ENCODE measurements at regions not wholly inside any gene's neighbourhood (a gene's known extent, or its start where the extent isn't known, plus 50 kb on each side); places are given as distances from the start of the nearest gene placed in this dataset.

DNA sequence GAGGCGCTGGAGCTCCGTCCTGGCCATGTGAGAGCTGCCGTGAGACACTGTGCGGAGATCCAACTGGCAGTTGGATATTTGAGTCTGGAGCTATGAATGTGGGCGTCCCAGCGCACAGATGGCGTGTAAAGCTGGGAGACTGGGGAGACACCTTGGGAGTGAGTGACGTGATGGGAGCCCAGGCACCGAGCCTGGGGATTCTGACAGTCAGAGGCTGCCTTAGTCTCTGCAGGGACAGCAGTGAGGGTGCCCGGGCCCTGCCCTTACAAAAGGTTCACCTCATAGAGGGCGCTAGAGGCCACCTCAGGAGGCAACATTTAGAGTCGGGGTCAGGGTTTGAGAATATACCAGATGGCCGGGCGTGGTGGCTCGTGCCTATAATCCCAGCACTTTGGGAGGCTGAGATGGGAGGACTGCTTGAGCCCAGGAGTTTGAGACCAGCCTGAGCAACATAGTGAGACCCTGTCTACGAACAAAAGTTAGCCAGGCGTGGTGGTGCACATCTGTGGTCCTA is 194.1 kb upstream of the GSE1 start:
- Histone ChIP-seq H3K27ac (ENCODE audit: low read depth, low read length) (no peak overlapping the region), H3K9ac (ENCODE audit: extremely low read depth, low read length, poor library complexity, severe bottlenecking) (no peak overlapping the region), H3K9me3 (ENCODE audit: control insufficient read depth, low read length) (no peaks in the 10 kb centered on the region), H3K4me3 (ENCODE audit: low read length) (no peak overlapping the region), H3K36me3 (ENCODE audit: control insufficient read depth, insufficient read depth, low read length) (no peaks in the 10 kb centered on the region), H3K27me3 (ENCODE audit: control insufficient read depth, insufficient read depth, low read length, poor library complexity, severe bottlenecking) (no peaks in the 10 kb centered on the region), H3K4me1 (ENCODE audit: control insufficient read depth, insufficient read depth, low read length) (no peaks in the 10 kb centered on the region)
- H3K9me3 Mint-ChIP-seq: peaks cover 2% of the 10 kb centered on the region
- 90% methylated on average over 17 of the region's 17 CpGs for WGBS, 2 experiments (ENCODE audit: insufficient coverage in 1 of 2, insufficient read length in 1 of 2)
- H3K4me1 Mint-ChIP-seq: peaks cover 6% of the 10 kb centered on the region
- TF ChIP-seq, protein P1, sequence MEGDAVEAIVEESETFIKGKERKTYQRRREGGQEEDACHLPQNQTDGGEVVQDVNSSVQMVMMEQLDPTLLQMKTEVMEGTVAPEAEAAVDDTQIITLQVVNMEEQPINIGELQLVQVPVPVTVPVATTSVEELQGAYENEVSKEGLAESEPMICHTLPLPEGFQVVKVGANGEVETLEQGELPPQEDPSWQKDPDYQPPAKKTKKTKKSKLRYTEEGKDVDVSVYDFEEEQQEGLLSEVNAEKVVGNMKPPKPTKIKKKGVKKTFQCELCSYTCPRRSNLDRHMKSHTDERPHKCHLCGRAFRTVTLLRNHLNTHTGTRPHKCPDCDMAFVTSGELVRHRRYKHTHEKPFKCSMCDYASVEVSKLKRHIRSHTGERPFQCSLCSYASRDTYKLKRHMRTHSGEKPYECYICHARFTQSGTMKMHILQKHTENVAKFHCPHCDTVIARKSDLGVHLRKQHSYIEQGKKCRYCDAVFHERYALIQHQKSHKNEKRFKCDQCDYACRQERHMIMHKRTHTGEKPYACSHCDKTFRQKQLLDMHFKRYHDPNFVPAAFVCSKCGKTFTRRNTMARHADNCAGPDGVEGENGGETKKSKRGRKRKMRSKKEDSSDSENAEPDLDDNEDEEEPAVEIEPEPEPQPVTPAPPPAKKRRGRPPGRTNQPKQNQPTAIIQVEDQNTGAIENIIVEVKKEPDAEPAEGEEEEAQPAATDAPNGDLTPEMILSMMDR (conservative IDR thresholded peaks at IDR 0.05): peak; percentile 53
- no peaks in the 10 kb centered on the region for H3K36me3 Mint-ChIP-seq (ENCODE audit: low read depth)
- H3K27me3 Mint-ChIP-seq (ENCODE audit: insufficient read depth): no peaks in the 10 kb centered on the region
- DNase-seq: no peak
- no peak overlapping the region for H3K27ac Mint-ChIP-seq
- H3K4me3 Mint-ChIP-seq: no peak overlapping the region

DNA sequence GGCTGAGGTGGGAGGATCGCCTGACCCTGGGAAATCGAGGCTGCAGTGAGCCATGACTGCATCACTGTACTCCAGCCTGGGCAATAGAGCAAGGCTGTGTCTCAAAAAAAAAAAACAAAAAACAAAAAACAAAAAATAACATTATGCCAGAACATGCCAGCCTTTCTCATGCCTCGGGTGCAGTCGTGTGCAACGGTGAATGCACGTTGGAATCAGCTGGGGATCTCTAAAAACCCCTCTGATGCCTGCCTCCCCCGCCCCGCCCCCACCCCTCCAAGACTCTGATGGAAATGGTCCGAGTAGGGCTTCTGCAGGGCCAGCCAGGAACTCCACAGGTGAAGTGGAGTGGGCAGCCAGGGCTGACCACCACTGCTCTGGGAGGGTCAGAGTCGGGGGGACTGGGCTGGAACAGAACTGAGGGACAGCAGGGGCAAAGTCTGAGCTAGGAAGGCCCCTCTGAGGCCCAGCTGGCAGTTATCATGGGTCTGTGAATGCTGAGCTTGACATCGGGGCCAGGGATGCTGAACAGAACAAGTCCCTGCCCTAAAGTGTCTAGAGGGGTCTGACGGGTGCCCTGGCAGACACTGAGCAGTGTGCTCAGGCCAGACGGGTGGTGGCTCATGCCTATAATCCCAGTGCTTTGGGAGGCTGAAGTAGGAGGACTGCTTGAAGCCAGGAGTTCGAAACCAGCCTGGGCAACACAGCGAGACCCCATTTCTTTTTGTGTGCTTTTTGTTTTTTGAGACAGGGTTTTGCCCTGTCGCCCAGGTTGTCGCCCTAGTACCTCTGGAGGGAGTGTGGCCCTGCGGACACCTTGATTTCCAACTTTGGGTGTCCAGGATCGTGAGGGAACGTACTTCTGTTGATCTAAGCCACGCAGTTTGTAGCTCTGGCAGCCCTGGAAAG is 193.4 kb upstream of the GSE1 start:
- Mint-ChIP-seq H3K27ac (no peak overlapping the region), H3K36me3 (ENCODE audit: low read depth) (no peaks in the 10 kb centered on the region), H3K9me3 (no peaks in the 10 kb centered on the region), H3K27me3 (ENCODE audit: insufficient read depth) (no peaks in the 10 kb centered on the region), H3K4me1 (peaks cover 6% of the 10 kb centered on the region), H3K4me3 (no peak overlapping the region)
- no peak for DNase-seq
- Histone ChIP-seq H3K4me3 (ENCODE audit: low read length) (no peak overlapping the region), H3K36me3 (ENCODE audit: control insufficient read depth, insufficient read depth, low read length) (no peaks in the 10 kb centered on the region), H3K9ac (ENCODE audit: extremely low read depth, low read length, poor library complexity, severe bottlenecking) (no peak overlapping the region), H3K27ac (ENCODE audit: low read depth, low read length) (no peak overlapping the region), H3K27me3 (ENCODE audit: control insufficient read depth, insufficient read depth, low read length, poor library complexity, severe bottlenecking) (no peaks in the 10 kb centered on the region), H3K9me3 (ENCODE audit: control insufficient read depth, low read length) (no peaks in the 10 kb centered on the region), H3K4me1 (ENCODE audit: control insufficient read depth, insufficient read depth, low read length) (no peaks in the 10 kb centered on the region)
- TF ChIP-seq, protein P1 (conservative IDR thresholded peaks at IDR 0.05): no peak
- 86 to 89% methylated on average over 11 to 21 of the region's 21 CpGs for WGBS, 2 experiments (ENCODE audit: insufficient coverage in 1 of 2, insufficient read length in 1 of 2)

- H3K4me3 Mint-ChIP-seq: no peak overlapping the region
- H3K27ac Mint-ChIP-seq: peak overlapping the region; percentile 86
- Histone ChIP-seq H3K27ac (ENCODE audit: low read depth, low read length) (no peak overlapping the region), H3K27me3 (ENCODE audit: control insufficient read depth, insufficient read depth, low read length, poor library complexity, severe bottlenecking) (no peaks in the 10 kb centered on the region), H3K36me3 (ENCODE audit: control insufficient read depth, insufficient read depth, low read length) (no peaks in the 10 kb centered on the region), H3K4me1 (ENCODE audit: control insufficient read depth, insufficient read depth, low read length) (no peaks in the 10 kb centered on the region), H3K9ac (ENCODE audit: extremely low read depth, low read length, poor library complexity, severe bottlenecking) (no peak overlapping the region), H3K4me3 (ENCODE audit: low read length) (no peak overlapping the region), H3K9me3 (ENCODE audit: control insufficient read depth, low read length) (no peaks in the 10 kb centered on the region)
- DNase-seq: peak; percentile 91
- WGBS, 2 experiments (ENCODE audit: insufficient coverage in 1 of 2, insufficient read length in 1 of 2): 47 to 48% methylated on average over 33 to 42 of the region's 42 CpGs
- H3K27me3 Mint-ChIP-seq (ENCODE audit: insufficient read depth): no peaks in the 10 kb centered on the region
- H3K36me3 Mint-ChIP-seq (ENCODE audit: low read depth): no peaks in the 10 kb centered on the region
- peaks cover 6% of the 10 kb centered on the region for H3K4me1 Mint-ChIP-seq
- H3K9me3 Mint-ChIP-seq: no peaks in the 10 kb centered on the region
- TF ChIP-seq, protein P1 (conservative IDR thresholded peaks at IDR 0.05): peak; percentile 100
These were observed 192.4 kb upstream of the GSE1 start for GRCh38 chr16:85420501-85421337.

All from endodermal cell (in vitro differentiated cells).